Loucy (cell line): ENCODE measurements at regions not wholly inside any gene's neighbourhood (a gene's known extent, or its start where the extent isn't known, plus 50 kb on each side); places are given as distances from the start of the nearest gene placed in this dataset.

Experiments used
- H2AFZ ChIP-seq: fragments of 200-600 bp; sonication (generic); 2 replicates; pipeline ENCODE4 v1.6.0; 2016; ENCODE audit warnings: antibody characterized with exemption, mild to moderate bottlenecking, low read length, moderate library complexity
- H3F3A ChIP-seq: fragments of 200-600 bp; 2 replicates; pipeline ENCODE4 v1.6.0; 2016; ENCODE audit warnings: antibody characterized with exemption, low read depth, mild to moderate bottlenecking
- H3K27me3 ChIP-seq: fragments of 200-600 bp; sonication (generic); 2 replicates; pipeline ENCODE4 v1.6.1; 2014; ENCODE audit warnings: low read length, mild to moderate bottlenecking; ENCODE audit not compliant: insufficient read depth, poor library complexity, severe bottlenecking
- H3K36me3 ChIP-seq: fragments of 200-600 bp; sonication (generic); 2 replicates; pipeline ENCODE4 v1.6.1; 2016; ENCODE audit warnings: low read length; ENCODE audit not compliant: insufficient read depth
- H3K4me1 ChIP-seq: fragments of 200-600 bp; sonication (generic); 2 replicates; pipeline ENCODE4 v1.5.1; 2014; ENCODE audit warnings: low read length, mild to moderate bottlenecking; ENCODE audit not compliant: insufficient read depth, poor library complexity, severe bottlenecking
- H3K4me2 ChIP-seq: fragments of 200-600 bp; sonication (generic); 2 replicates; pipeline ENCODE4 v1.6.0; 2014; ENCODE audit warnings: antibody characterized with exemption, low read length, low read depth, mild to moderate bottlenecking; ENCODE audit not compliant: poor library complexity, severe bottlenecking
- H3K4me3 ChIP-seq: fragments of 200-600 bp; sonication (generic); 2 replicates; pipeline ENCODE4 v1.5.1; 2014; ENCODE audit warnings: low read length, mild to moderate bottlenecking, mixed read lengths; ENCODE audit not compliant: poor library complexity, severe bottlenecking
- H3K79me2 ChIP-seq: fragments of 200-600 bp; sonication (generic); 2 replicates; pipeline ENCODE4 v1.6.1; 2014; ENCODE audit warnings: low read length; ENCODE audit not compliant: insufficient read depth
- H3K9ac ChIP-seq: fragments of 200-600 bp; sonication (generic); 2 replicates; pipeline ENCODE4 v1.6.0; 2014; ENCODE audit warnings: mild to moderate bottlenecking, low read depth, low read length, moderate library complexity; ENCODE audit not compliant: poor library complexity, severe bottlenecking
- H3K9me2 ChIP-seq: fragments of 200-600 bp; sonication (generic); replicated peaks from 2 replicates; pipeline ENCODE4 v1.6.1; 2016; ENCODE audit warnings: low read depth, low read length, mixed read lengths
- H3K9me3 ChIP-seq: fragments of 200-600 bp; sonication (generic); 2 replicates; pipeline ENCODE4 v1.6.1; 2014; ENCODE audit warnings: mild to moderate bottlenecking, antibody characterized with exemption, low read length, low read depth; ENCODE audit not compliant: insufficient read depth
- H4K20me1 ChIP-seq: fragments of 200-600 bp; sonication (generic); 2 replicates; pipeline ENCODE4 v1.6.0; 2014; ENCODE audit warnings: antibody characterized with exemption, low read length, mild to moderate bottlenecking; ENCODE audit not compliant: insufficient read depth, poor library complexity, severe bottlenecking
- EZH2phosphoT487 ChIP-seq: fragments of 200-600 bp; IDR thresholded peaks from 2 replicates; pipeline ENCODE4 v1.6.1; 2018; ENCODE audit warnings: antibody characterized with exemption, mild to moderate bottlenecking, moderate library complexity, borderline replicate concordance
- TF ChIP-seq, protein P1 (sequence below): fragments of 200-600 bp; sonication (generic); conservative IDR thresholded peaks from 2 replicates; pipeline ENCODE4 v1.5.1; 2014; ENCODE audit warnings: mild to moderate bottlenecking, antibody characterized with exemption, low read length

- Histone ChIP-seq H3K9me2 (no peaks in the 10 kb centered on the region), H3K9me3 (no peaks in the 10 kb centered on the region; the same call in 1 of the 2 replicates), H3K79me2 (no peaks in the 10 kb centered on the region), H2AFZ (no peak overlapping the region), H4K20me1 (no peaks in the 10 kb centered on the region), H3K4me1 (no peaks in the 10 kb centered on the region), H3K36me3 (no peaks in the 10 kb centered on the region), H3F3A (no peaks in the 10 kb centered on the region), H3K9ac (no peak overlapping the region), H3K27me3 (no peaks in the 10 kb centered on the region), H3K4me3 (no peak overlapping the region), H3K4me2 (no peak overlapping the region)
- TF ChIP-seq, protein P1, sequence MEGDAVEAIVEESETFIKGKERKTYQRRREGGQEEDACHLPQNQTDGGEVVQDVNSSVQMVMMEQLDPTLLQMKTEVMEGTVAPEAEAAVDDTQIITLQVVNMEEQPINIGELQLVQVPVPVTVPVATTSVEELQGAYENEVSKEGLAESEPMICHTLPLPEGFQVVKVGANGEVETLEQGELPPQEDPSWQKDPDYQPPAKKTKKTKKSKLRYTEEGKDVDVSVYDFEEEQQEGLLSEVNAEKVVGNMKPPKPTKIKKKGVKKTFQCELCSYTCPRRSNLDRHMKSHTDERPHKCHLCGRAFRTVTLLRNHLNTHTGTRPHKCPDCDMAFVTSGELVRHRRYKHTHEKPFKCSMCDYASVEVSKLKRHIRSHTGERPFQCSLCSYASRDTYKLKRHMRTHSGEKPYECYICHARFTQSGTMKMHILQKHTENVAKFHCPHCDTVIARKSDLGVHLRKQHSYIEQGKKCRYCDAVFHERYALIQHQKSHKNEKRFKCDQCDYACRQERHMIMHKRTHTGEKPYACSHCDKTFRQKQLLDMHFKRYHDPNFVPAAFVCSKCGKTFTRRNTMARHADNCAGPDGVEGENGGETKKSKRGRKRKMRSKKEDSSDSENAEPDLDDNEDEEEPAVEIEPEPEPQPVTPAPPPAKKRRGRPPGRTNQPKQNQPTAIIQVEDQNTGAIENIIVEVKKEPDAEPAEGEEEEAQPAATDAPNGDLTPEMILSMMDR, result no peak
- TF ChIP-seq EZH2phosphoT487, result no peak
These were observed 200.4 kb downstream of the MED10 start for GRCh38 chr5:6177926-6178325.

- H3K4me3 ChIP-seq, result no peak overlapping the region
- H3K79me2 ChIP-seq, result no peaks in the 10 kb centered on the region
- H3K9ac ChIP-seq, result no peak overlapping the region
- TF ChIP-seq EZH2phosphoT487, result no peak
- TF ChIP-seq, protein P1, result no peak
- no peaks in the 10 kb centered on the region for H3K36me3 ChIP-seq
- H3K4me2 ChIP-seq, result no peak overlapping the region
- H3F3A ChIP-seq, result no peaks in the 10 kb centered on the region
- H3K4me1 ChIP-seq, result no peaks in the 10 kb centered on the region
- H4K20me1 ChIP-seq, result no peaks in the 10 kb centered on the region
- H3K27me3 ChIP-seq, result no peaks in the 10 kb centered on the region
- H2AFZ ChIP-seq, result no peak overlapping the region
- no peaks in the 10 kb centered on the region; the same call in 1 of the 2 replicates for H3K9me3 ChIP-seq
- no peaks in the 10 kb centered on the region for H3K9me2 ChIP-seq
These were observed 202.1 kb downstream of the MED10 start for GRCh38 chr5:6176102-6176693.

- H3K4me2 ChIP-seq, result no peak overlapping the region
- no peak overlapping the region for H3K9ac ChIP-seq
- no peaks in the 10 kb centered on the region for H3K36me3 ChIP-seq
- no peak overlapping the region for H3K4me3 ChIP-seq
- H3K27me3 ChIP-seq, result no peaks in the 10 kb centered on the region
- no peak for TF ChIP-seq EZH2phosphoT487
- TF ChIP-seq, protein P1, result no peak
- no peaks in the 10 kb centered on the region for H4K20me1 ChIP-seq
- H3K4me1 ChIP-seq, result no peaks in the 10 kb centered on the region
- no peaks in the 10 kb centered on the region for H3F3A ChIP-seq
- H3K79me2 ChIP-seq, result no peaks in the 10 kb centered on the region
- H3K9me3 ChIP-seq, result no peaks in the 10 kb centered on the region
- H2AFZ ChIP-seq, result no peak overlapping the region
- H3K9me2 ChIP-seq, result no peaks in the 10 kb centered on the region
These were observed 203.0 kb downstream of the MED10 start for GRCh38 chr5:6175172-6175854.
